ENCODE measurements at regions not wholly inside any gene's neighbourhood (a gene's known extent, or its start where the extent isn't known, plus 50 kb on each side); places are given as distances from the start of the nearest gene placed in this dataset.
"Not testable (repeated sequence)": the region's sequence is repeated elsewhere in the genome, so short reads cannot be mapped to it uniquely, and the experiment has no call there.

- H3K9me3 Mint-ChIP-seq (ENCODE audit: insufficient read depth), result no peaks in the 10 kb centered on the region
- CTCF ChIA-PET, result no interaction called here
- no peaks in the 10 kb centered on the region for H3K36me3 Mint-ChIP-seq (ENCODE audit: low read depth)
These were observed 122.2 kb upstream of the FBXL7 start for GRCh38 chr5:15377573-15378340.

GRCh38 chr5:15376803-15377202 lies 123.2 kb upstream of the FBXL7 start:
- DNase-seq (no peak), ATAC-seq (no peak)
- CTCF ChIA-PET, result no interaction called here
- Mint-ChIP-seq H3K36me3 (ENCODE audit: low read depth) (no peaks in the 10 kb centered on the region), H3K4me1 (ENCODE audit: low read depth) (no peaks in the 10 kb centered on the region), H3K27ac (no peak overlapping the region), H3K27me3 (ENCODE audit: low read depth) (no peaks in the 10 kb centered on the region), H3K9me3 (ENCODE audit: insufficient read depth) (no peaks in the 10 kb centered on the region), H3K4me3 (no peak overlapping the region)
- POLR2A ChIA-PET, result no interaction called here

More at GRCh38 chr5:15377573-15378340, 122.2 kb upstream of the FBXL7 start:
- POLR2A ChIA-PET, result no interaction called here
- Mint-ChIP-seq H3K4me3 (no peak overlapping the region), H3K27ac (no peak overlapping the region), H3K27me3 (ENCODE audit: low read depth) (no peaks in the 10 kb centered on the region), H3K4me1 (ENCODE audit: low read depth) (no peaks in the 10 kb centered on the region)
- no peak for DNase-seq
- ATAC-seq, result no peak

GRCh38 chr5:15376088-15376487 lies 123.9 kb upstream of the FBXL7 start:
- CTCF ChIA-PET, result no interaction called here
- POLR2A ChIA-PET, result no interaction called here
- no peak overlapping the region for H3K4me3 Mint-ChIP-seq
- H3K27ac Mint-ChIP-seq, result no peak overlapping the region
- H3K9me3 Mint-ChIP-seq (ENCODE audit: insufficient read depth), result peaks cover under 1% of the 10 kb centered on the region
- no peaks in the 10 kb centered on the region for H3K4me1 Mint-ChIP-seq (ENCODE audit: low read depth)
- no peaks in the 10 kb centered on the region for H3K36me3 Mint-ChIP-seq (ENCODE audit: low read depth)
- ATAC-seq (no peak), DNase-seq (no peak)
- H3K27me3 Mint-ChIP-seq (ENCODE audit: low read depth), result no peaks in the 10 kb centered on the region

DNA sequence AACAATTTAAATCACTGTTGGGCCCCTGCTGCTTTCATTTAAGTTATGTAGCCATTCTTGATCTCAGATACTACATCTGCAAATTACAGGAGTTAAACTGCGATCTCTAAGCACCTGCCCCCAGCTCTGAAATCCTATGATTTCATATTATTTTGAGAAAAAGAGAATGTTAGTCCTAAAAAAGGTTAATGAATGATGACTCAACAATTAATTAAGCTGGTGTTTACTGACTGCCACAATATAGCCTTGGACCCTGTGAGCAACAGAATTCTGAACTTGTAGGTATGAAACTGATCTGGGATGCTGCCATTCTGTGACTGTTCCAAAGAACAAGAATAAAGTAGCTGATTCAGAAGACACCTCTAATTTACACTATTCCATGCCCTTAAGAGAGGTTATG lies 124.4 kb upstream of the FBXL7 start:
- no peaks in the 10 kb centered on the region for H3K36me3 Mint-ChIP-seq (ENCODE audit: low read depth)
- DNase-seq (no peak), ATAC-seq (no peak)
- H3K27ac Mint-ChIP-seq, result no peak overlapping the region
- peaks cover 2% of the 10 kb centered on the region for H3K9me3 Mint-ChIP-seq (ENCODE audit: insufficient read depth)
- no peaks in the 10 kb centered on the region for H3K4me1 Mint-ChIP-seq (ENCODE audit: low read depth)
- no peaks in the 10 kb centered on the region for H3K27me3 Mint-ChIP-seq (ENCODE audit: low read depth)
- no peak overlapping the region for H3K4me3 Mint-ChIP-seq
- CTCF ChIA-PET, result no interaction called here
- POLR2A ChIA-PET, result no interaction called here

- Mint-ChIP-seq H3K27me3 (ENCODE audit: low read depth) (no peaks in the 10 kb centered on the region), H3K36me3 (ENCODE audit: low read depth) (no peaks in the 10 kb centered on the region), H3K9me3 (ENCODE audit: insufficient read depth) (peaks cover 2% of the 10 kb centered on the region), H3K4me3 (no peak overlapping the region), H3K27ac (no peak overlapping the region), H3K4me1 (ENCODE audit: low read depth) (no peaks in the 10 kb centered on the region)
- ATAC-seq, result no peak
- ChIA-PET CTCF (no interaction called here), POLR2A (no interaction called here)
- DNase-seq, result no peak
These were observed 125.1 kb upstream of the FBXL7 start for GRCh38 chr5:15374886-15375285.

- Mint-ChIP-seq H3K27ac (no peak overlapping the region), H3K36me3 (ENCODE audit: low read depth) (no peaks in the 10 kb centered on the region), H3K9me3 (ENCODE audit: insufficient read depth) (peaks cover 2% of the 10 kb centered on the region), H3K27me3 (ENCODE audit: low read depth) (no peaks in the 10 kb centered on the region), H3K4me3 (no peak overlapping the region), H3K4me1 (ENCODE audit: low read depth) (no peaks in the 10 kb centered on the region)
- DNase-seq (no peak), ATAC-seq (no peak)
- CTCF ChIA-PET, result no interaction called here
- POLR2A ChIA-PET, result no interaction called here
These were observed 126.8 kb upstream of the FBXL7 start for GRCh38 chr5:15373151-15373550.

GRCh38 chr5:15371184-15371583 lies 128.8 kb upstream of the FBXL7 start:
- POLR2A ChIA-PET, result no interaction called here
- CTCF ChIA-PET, result no interaction called here
- no peaks in the 10 kb centered on the region for H3K4me1 Mint-ChIP-seq (ENCODE audit: low read depth)
- ATAC-seq (no peak), DNase-seq (no peak)
- H3K27ac Mint-ChIP-seq, result no peak overlapping the region
- H3K36me3 Mint-ChIP-seq (ENCODE audit: low read depth), result no peaks in the 10 kb centered on the region
- no peak overlapping the region for H3K4me3 Mint-ChIP-seq
- H3K27me3 Mint-ChIP-seq (ENCODE audit: low read depth), result no peaks in the 10 kb centered on the region
- H3K9me3 Mint-ChIP-seq (ENCODE audit: insufficient read depth), result peaks cover 2% of the 10 kb centered on the region

- ChIA-PET CTCF (no interaction called here), POLR2A (no interaction called here)
- no peak overlapping the region for H3K27ac Mint-ChIP-seq
- H3K9me3 Mint-ChIP-seq (ENCODE audit: insufficient read depth), result peaks cover 2% of the 10 kb centered on the region
- H3K27me3 Mint-ChIP-seq (ENCODE audit: low read depth), result no peaks in the 10 kb centered on the region
- ATAC-seq (no peak), DNase-seq (no peak)
- H3K4me3 Mint-ChIP-seq, result no peak overlapping the region
- H3K4me1 Mint-ChIP-seq (ENCODE audit: low read depth), result no peaks in the 10 kb centered on the region
- no peaks in the 10 kb centered on the region for H3K36me3 Mint-ChIP-seq (ENCODE audit: low read depth)
These were observed 131.1 kb upstream of the FBXL7 start for GRCh38 chr5:15368835-15369234.

DNA sequence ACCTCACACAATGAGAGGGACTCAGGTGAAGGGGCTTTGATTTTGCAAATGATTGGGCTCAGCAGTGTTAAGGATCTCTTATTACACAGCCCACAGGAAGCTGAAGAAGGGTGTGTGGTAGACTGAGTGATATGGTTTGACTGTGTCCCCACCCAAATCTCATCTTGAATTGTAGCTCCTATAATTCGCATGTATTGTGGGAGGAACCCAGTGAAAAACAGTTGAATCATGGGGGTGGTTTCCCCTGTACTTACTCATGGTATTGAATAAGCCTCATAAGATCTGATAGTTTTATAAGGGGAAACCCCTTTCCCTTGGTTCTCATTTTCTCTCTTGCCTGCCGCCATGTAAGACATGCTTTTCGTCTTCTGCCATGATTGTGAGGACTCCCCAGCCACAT lies 132.5 kb upstream of the FBXL7 start:
- ATAC-seq (no peak), DNase-seq (no peak)
- H3K4me1 Mint-ChIP-seq (ENCODE audit: low read depth), result no peaks in the 10 kb centered on the region
- H3K9me3 Mint-ChIP-seq (ENCODE audit: insufficient read depth), result peaks cover 2% of the 10 kb centered on the region
- ChIA-PET POLR2A (no interaction called here), CTCF (no interaction called here)
- no peaks in the 10 kb centered on the region for H3K36me3 Mint-ChIP-seq (ENCODE audit: low read depth)
- H3K27ac Mint-ChIP-seq, result no peak overlapping the region
- H3K27me3 Mint-ChIP-seq (ENCODE audit: low read depth), result no peaks in the 10 kb centered on the region
- no peak overlapping the region for H3K4me3 Mint-ChIP-seq

DNA sequence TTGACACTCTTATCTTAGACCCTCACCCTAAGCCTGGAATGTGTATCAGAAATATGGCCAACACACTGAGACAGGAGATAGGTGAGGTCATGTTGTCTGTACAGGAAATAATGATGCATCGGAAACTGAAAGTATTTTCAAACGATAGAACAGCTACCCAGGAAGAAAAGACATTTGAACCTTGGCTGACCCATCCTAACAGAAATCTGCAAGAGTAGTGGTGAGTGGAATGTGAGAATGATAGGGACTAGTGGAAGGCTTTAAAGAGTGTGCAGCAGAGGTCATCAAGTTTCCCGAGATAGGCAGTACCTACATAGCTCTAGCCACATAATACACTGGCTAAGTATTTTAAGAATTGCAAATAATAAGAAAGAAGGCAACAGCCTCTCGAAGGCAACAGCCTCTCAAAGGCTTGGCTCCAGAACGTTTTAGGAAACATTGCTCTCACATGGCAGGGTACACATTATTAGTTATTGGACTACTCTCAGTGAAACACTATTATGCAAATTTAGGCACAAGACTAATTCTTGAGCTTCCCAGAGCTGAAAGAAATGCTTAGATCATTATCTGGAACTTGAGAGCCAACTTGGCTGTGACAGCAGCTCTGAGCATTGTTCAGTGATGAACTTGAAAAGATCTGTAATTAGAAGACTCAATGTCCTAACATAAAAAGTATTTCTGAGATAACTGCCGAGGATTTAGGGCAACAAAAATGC lies 133.1 kb upstream of the FBXL7 start:
- ChIA-PET CTCF (no interaction called here), POLR2A (no interaction called here)
- no peaks in the 10 kb centered on the region for H3K4me1 Mint-ChIP-seq (ENCODE audit: low read depth)

DNA sequence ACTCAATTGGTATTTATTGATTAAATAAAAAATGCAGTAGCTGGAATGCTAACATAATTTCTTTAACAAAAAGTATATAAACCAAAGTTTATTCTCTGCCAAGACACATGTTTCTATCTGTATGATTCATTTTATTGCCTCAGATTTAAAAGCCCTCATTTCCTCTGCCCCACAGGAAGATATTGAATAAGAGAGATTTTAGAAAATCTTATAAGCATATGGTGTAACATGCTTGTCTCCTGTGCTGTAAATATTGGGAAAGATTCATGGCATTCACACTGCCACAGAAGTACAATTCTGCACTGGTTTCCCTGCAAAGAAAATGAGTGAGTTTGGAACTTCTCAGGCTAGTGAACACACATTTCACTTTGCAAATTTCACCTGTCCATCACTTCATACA lies 134.9 kb upstream of the FBXL7 start:
- CTCF ChIA-PET, result no interaction called here
- H3K27ac Mint-ChIP-seq, result no peak overlapping the region
- no peak overlapping the region for H3K4me3 Mint-ChIP-seq
- POLR2A ChIA-PET, result no interaction called here
- H3K9me3 Mint-ChIP-seq (ENCODE audit: insufficient read depth), result no peaks in the 10 kb centered on the region
- H3K36me3 Mint-ChIP-seq (ENCODE audit: low read depth), result no peaks in the 10 kb centered on the region
- DNase-seq (no peak), ATAC-seq (no peak)
- H3K4me1 Mint-ChIP-seq (ENCODE audit: low read depth), result no peaks in the 10 kb centered on the region
- H3K27me3 Mint-ChIP-seq (ENCODE audit: low read depth), result no peaks in the 10 kb centered on the region

More for the DNA sequence above, 133.1 kb upstream of the FBXL7 start:
- no peak for ATAC-seq
- H3K36me3 Mint-ChIP-seq (ENCODE audit: low read depth), result no peaks in the 10 kb centered on the region
- H3K27ac Mint-ChIP-seq, result no peak overlapping the region
- DNase-seq, result no peak
- H3K4me3 Mint-ChIP-seq, result no peak overlapping the region
- no peaks in the 10 kb centered on the region for H3K27me3 Mint-ChIP-seq (ENCODE audit: low read depth)
- H3K9me3 Mint-ChIP-seq (ENCODE audit: insufficient read depth), result peaks cover 2% of the 10 kb centered on the region

DNA sequence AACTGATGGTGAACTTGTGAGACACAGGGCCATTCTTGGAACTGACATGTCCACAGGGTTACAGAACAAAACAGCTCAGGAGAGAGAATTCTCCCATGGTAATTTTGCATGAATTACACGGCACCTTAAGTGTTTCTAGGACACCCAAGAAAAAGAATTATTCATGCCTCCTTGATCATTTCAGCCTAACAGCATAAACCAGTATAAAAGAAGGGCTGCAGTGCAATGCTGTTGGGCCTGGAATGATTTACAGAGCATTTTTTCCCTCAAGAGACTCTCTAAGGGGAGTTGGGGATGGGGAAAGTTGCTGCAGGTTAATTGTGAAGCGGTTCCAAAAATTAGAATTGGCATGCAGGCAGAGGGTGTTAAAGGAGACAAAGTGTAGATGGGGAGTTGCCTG lies 136.4 kb upstream of the FBXL7 start:
- CTCF ChIA-PET, result no interaction called here
- DNase-seq (no peak), ATAC-seq (no peak)
- POLR2A ChIA-PET, result no interaction called here
- no peak overlapping the region for H3K4me3 Mint-ChIP-seq
- no peaks in the 10 kb centered on the region for H3K27me3 Mint-ChIP-seq (ENCODE audit: low read depth)
- H3K9me3 Mint-ChIP-seq (ENCODE audit: insufficient read depth), result no peaks in the 10 kb centered on the region
- H3K27ac Mint-ChIP-seq, result no peak overlapping the region
- no peaks in the 10 kb centered on the region for H3K36me3 Mint-ChIP-seq (ENCODE audit: low read depth)
- H3K4me1 Mint-ChIP-seq (ENCODE audit: low read depth), result no peaks in the 10 kb centered on the region

DNA sequence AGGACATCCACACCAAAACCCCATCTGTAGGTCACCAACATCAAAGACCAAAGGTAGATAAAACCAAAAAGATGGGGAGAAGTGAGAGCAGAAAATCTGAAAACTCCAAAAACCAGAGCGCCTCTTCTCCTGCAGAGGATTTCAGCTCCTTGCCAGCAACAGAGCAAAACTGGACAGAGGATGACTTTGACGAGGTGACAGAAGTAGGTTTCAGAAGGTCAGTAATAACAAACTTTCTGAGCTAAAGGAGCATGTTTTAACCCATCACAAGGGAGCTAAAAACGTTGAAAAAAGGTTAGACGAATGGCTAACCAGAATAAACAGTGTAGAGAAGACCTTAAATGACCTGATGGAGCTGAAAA lies 142.9 kb upstream of the FBXL7 start:
- H3K9me3 Mint-ChIP-seq (ENCODE audit: insufficient read depth); H3K27me3 Mint-ChIP-seq (ENCODE audit: low read depth); CTCF ChIA-PET; POLR2A ChIA-PET; ATAC-seq; H3K4me3 Mint-ChIP-seq; H3K4me1 Mint-ChIP-seq (ENCODE audit: low read depth); H3K36me3 Mint-ChIP-seq (ENCODE audit: low read depth); DNase-seq; H3K27ac Mint-ChIP-seq: not testable (repeated sequence)

Data from activated CD8-positive, alpha-beta T cell treated with anti-CD3 and anti-CD28 coated beads, Interleukin-2, amount 10 ng/mL, durations not matched to agents 7 days and 5 days (primary cell).